Lower leg skin (tissue), 4 donors: ENCODE measurements at regions not wholly inside any gene's neighbourhood (a gene's known extent, or its start where the extent isn't known, plus 50 kb on each side); places are given as distances from the start of the nearest gene placed in this dataset.
"Not testable (repeated sequence)": the region's sequence is repeated elsewhere in the genome, so short reads cannot be mapped to it uniquely, and the experiment has no call there.

Experiments
- DNase-seq, 2 donors: peaks; one replicate each; pipeline ENCODE4 v3.0.0-alpha.2; 2019; ENCODE audit warnings: low spot score in 2 of 2
- H3K4me3 ChIP-seq: fragments of 200-600 bp; sonication (generic); 2 replicates; pipeline ENCODE4 v1.5.1; 2017; ENCODE audit warnings: mild to moderate bottlenecking, low read depth; ENCODE audit not compliant: poor library complexity, severe bottlenecking
- POLR2A ChIP-seq, 2 donors: fragments of 450-650 bp; IDR thresholded peaks; one replicate each; pipeline ENCODE4 v1.6.1; 2016 to 2017; ENCODE audit warnings: antibody characterized with exemption in 2 of 2, mild to moderate bottlenecking in 1 of 2, moderate library complexity in 1 of 2
- WGBS, 2 donors: methylation state at CpG; one replicate each; pipeline ENCODE4 v1.1.5; 2018; 5-methylcytosine and 5-hydroxymethylcytosine counted together
- intact Hi-C: fragments of 100-400 bp; cut with DNase I; formaldehyde crosslinking; loops from one replicate; pipeline ENCODE4 v1.15.0; 2023; ENCODE audit warnings: low total_unique reads
- TF ChIP-seq, protein P1 (sequence below), 3 donors: fragments of 450-650 bp; IDR thresholded peaks; one replicate each; pipeline ENCODE4 v1.5.1; 2016; ENCODE audit warnings: antibody characterized with exemption in 3 of 3, mild to moderate bottlenecking in 3 of 3, moderate library complexity in 2 of 3

DNA sequence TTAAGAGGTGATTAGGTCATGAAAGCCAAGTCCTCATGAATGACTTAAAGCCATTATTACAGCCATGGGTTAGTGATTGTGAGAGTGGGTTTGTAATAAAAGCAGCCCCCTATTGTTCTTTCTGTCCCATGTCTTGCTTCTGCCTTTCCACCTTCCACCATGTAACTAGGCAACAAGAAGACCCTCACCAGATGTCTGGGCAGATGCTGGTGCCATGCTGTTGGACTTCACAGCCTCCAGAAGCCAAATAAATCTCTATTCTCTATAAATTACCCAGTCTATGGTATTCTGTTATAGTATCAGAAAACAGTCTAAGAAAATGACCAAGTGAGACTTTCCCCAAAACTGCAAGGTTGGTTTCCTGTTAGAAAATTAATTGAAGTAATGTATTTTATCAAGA, 460.3 kb upstream of the ADARB2 start:
- no peak overlapping the region for H3K4me3 ChIP-seq
- intact Hi-C loops, result no loop called here
- TF ChIP-seq POLR2A (IDR thresholded peaks at IDR 0.05), result no peak
- TF ChIP-seq, protein P1, sequence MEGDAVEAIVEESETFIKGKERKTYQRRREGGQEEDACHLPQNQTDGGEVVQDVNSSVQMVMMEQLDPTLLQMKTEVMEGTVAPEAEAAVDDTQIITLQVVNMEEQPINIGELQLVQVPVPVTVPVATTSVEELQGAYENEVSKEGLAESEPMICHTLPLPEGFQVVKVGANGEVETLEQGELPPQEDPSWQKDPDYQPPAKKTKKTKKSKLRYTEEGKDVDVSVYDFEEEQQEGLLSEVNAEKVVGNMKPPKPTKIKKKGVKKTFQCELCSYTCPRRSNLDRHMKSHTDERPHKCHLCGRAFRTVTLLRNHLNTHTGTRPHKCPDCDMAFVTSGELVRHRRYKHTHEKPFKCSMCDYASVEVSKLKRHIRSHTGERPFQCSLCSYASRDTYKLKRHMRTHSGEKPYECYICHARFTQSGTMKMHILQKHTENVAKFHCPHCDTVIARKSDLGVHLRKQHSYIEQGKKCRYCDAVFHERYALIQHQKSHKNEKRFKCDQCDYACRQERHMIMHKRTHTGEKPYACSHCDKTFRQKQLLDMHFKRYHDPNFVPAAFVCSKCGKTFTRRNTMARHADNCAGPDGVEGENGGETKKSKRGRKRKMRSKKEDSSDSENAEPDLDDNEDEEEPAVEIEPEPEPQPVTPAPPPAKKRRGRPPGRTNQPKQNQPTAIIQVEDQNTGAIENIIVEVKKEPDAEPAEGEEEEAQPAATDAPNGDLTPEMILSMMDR (IDR thresholded peaks at IDR 0.05), result no peak
- no peak for DNase-seq

DNA sequence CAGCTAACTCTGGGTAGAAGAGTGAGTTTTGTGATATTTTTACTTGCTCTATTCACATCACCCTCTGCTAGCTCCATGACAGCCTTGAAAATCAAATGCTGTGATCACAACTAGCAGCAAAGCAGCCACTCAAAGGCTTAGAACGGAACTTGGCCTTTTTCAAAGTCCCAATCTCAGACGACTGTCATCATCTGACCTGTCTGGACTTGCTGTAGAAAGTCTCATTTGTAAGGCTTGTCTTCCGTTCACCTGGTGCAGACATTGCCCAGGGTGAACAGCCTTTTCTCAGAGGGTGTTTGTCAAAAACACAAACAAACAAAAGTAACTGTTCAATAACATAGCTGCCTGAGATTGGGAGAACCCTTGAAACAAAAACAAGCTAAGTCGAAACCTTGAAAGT, 458.9 kb upstream of the ADARB2 start:
- 46 to 69% methylated on average over 4 of the region's 4 CpGs for WGBS, 2 donors
- DNase-seq, result no peak
- no peak for TF ChIP-seq POLR2A (IDR thresholded peaks at IDR 0.05)
- TF ChIP-seq, protein P1 (IDR thresholded peaks at IDR 0.05), result no peak
- intact Hi-C loops, result no loop called here
- no peak overlapping the region for H3K4me3 ChIP-seq

DNA sequence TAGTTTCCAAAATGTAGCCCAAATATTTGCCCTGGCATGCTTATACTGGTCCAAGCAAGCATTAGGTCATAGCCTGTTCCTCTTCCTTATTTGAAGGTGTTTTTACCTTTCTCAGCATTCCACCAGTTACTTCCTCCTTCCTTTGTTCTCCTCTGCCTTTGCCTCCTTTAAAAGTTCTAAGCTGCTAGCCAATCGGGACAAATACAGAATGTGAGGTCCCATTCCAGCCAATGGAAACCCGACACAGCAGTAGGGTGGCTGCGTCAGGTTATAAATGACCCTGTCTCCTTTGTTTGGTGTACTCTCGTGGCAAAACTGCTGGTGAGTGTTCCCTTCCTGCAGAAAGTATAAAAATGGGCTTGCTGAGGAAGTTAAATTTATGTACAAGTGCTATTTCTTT, 452.0 kb upstream of the ADARB2 start:
- H3K4me3 ChIP-seq, DNase-seq, intact Hi-C loops: not testable (repeated sequence)
- 57 to 66% methylated on average over 4 of the region's 4 CpGs for WGBS, 2 donors

DNA sequence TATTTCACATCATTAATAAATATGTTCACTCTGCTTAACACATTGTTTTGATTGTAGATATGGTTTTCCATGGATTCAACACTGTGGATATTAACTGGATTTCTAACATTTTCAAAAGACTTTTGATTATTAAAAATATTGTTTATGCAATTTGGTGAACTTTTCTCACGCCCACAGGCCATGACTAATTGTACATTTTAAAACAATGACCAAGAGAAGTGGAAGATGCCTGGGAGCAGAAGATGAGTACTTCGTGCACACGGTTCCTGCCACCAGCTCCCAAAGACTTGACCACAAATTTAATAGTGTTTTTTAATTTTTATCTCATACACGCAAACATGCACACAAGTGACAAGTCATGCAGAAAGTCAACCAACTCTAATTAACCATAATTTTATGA, 451.0 kb upstream of the ADARB2 start:
- intact Hi-C loops, result no loop called here
- DNase-seq, result no peak
- WGBS, 2 donors, result 81 to 83% methylated on average over 4 of the region's 4 CpGs
- no peak overlapping the region for H3K4me3 ChIP-seq
- TF ChIP-seq, protein P1 (IDR thresholded peaks at IDR 0.05), result no peak
- no peak for TF ChIP-seq POLR2A (IDR thresholded peaks at IDR 0.05)

DNA sequence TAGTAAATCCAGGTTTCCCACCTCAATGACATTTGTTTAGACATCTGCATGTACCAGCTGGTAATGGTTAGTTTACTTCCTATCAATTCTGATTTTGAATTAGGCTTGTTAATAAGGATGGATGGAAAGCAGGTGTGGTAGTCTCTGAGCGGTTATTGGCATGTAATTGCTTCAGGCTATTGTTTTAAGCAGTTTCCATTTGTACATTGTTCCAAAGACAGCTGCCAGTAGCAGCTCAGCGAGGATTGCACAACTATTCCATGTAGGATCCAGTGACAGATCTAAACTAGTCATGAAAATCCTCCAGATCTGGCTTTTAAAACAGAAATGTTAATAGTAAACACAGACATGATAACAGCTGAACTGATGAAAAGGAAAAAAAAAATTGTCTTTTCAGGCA, 436.0 kb upstream of the ADARB2 start:
- 14 to 17% methylated on average over 2 of the region's 2 CpGs for WGBS, 2 donors
- TF ChIP-seq, protein P1 (IDR thresholded peaks at IDR 0.05), result no peak
- no peak for TF ChIP-seq POLR2A (IDR thresholded peaks at IDR 0.05)
- intact Hi-C loops, result no loop called here
- DNase-seq, result no peak
- no peak overlapping the region for H3K4me3 ChIP-seq

DNA sequence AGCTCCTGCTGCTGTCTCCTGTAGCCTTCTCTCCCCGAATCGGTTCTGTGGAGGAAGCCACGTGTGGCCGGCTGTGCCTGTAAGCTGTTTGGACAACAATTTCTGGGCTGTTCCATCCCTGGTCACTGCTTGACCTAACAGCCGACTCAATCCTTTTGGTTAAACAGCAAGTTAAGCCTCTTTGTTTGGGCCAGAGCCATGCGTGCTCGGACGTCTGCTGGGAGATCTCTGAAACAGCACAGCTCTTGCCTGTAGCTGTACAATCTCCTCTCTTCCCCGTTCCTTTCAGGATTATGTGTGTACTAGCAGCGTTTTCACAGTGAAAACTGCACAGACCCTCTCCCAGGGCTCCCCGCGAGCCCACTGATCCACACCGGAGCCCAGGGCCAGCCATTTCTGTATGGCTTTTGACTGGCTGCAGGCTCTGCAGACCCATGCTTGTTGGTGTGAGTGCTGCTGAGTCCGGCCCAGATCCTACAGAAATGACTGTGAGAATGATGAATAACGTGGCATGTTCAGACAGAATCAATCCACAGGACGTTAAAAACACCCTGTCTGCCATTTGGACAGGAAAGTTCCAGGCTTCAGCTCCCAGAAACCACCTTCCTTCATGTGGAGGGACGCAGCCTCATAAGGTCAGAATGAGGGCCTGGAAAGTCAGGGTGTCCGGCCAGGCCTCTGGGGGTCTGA, 428.6 kb upstream of the ADARB2 start:
- intact Hi-C loops, result no loop called here
- TF ChIP-seq, protein P1 (IDR thresholded peaks at IDR 0.05), result no peak
- TF ChIP-seq POLR2A (IDR thresholded peaks at IDR 0.05), result no peak
- 65 to 69% methylated on average over 18 of the region's 18 CpGs for WGBS, 2 donors
- no peak overlapping the region for H3K4me3 ChIP-seq
- DNase-seq, result no peak
